DOHH2 (cell line): ENCODE measurements at regions not wholly inside any gene's neighbourhood (a gene's known extent, or its start where the extent isn't known, plus 50 kb on each side); places are given as distances from the start of the nearest gene placed in this dataset.

Source experiments
- EZH2phosphoT487 ChIP-seq: fragments of 200-600 bp; sonication (generic); IDR thresholded peaks from 2 replicates; pipeline ENCODE4 v1.6.1; 2017; ENCODE audit warnings: borderline replicate concordance, mild to moderate bottlenecking, antibody characterized with exemption, low read length, moderate library complexity, mixed read lengths
- TF ChIP-seq, protein P1 (sequence below): fragments of 200-600 bp; sonication (generic); IDR thresholded peaks from one replicate; pipeline ENCODE4 v1.5.1; 2014; ENCODE audit warnings: antibody characterized with exemption, mild to moderate bottlenecking, low read depth, low read length; ENCODE audit not compliant: poor library complexity, severe bottlenecking

DNA sequence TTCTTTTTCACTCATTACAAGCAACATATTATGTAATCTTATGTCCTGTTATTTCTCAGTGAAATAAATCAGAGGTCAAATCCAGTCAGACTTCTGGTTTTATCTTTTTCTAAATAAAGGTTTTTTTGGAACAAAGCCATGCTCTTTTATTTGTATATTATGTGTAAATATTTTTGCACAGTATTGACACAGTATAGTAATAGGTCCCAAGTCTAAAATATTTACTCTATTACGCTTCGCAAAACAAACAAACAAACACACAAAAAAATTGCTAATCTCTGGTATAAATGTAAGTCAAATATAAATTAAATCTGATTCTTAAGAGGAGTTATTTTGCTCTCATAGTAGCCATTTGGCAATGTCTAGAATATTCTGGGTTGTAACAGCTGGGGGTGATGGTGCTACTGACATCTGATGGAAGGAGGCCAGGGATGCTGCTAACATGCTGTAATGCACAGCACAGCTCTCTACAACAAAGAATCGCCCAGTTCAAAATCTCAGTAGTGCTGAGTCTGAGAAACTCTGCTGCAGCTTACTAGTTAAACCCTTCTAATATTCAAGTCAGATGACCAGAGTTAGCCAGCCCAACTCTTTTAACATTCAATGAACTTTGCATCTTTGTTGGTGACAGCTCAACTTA is 602.1 kb downstream of the RAB28 start:
- TF ChIP-seq, protein P1, sequence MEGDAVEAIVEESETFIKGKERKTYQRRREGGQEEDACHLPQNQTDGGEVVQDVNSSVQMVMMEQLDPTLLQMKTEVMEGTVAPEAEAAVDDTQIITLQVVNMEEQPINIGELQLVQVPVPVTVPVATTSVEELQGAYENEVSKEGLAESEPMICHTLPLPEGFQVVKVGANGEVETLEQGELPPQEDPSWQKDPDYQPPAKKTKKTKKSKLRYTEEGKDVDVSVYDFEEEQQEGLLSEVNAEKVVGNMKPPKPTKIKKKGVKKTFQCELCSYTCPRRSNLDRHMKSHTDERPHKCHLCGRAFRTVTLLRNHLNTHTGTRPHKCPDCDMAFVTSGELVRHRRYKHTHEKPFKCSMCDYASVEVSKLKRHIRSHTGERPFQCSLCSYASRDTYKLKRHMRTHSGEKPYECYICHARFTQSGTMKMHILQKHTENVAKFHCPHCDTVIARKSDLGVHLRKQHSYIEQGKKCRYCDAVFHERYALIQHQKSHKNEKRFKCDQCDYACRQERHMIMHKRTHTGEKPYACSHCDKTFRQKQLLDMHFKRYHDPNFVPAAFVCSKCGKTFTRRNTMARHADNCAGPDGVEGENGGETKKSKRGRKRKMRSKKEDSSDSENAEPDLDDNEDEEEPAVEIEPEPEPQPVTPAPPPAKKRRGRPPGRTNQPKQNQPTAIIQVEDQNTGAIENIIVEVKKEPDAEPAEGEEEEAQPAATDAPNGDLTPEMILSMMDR = no peak
- no peak for TF ChIP-seq EZH2phosphoT487
